ENCODE measurements at regions not wholly inside any gene's neighbourhood (a gene's known extent, or its start where the extent isn't known, plus 50 kb on each side); places are given as distances from the start of the nearest gene placed in this dataset.

DNA sequence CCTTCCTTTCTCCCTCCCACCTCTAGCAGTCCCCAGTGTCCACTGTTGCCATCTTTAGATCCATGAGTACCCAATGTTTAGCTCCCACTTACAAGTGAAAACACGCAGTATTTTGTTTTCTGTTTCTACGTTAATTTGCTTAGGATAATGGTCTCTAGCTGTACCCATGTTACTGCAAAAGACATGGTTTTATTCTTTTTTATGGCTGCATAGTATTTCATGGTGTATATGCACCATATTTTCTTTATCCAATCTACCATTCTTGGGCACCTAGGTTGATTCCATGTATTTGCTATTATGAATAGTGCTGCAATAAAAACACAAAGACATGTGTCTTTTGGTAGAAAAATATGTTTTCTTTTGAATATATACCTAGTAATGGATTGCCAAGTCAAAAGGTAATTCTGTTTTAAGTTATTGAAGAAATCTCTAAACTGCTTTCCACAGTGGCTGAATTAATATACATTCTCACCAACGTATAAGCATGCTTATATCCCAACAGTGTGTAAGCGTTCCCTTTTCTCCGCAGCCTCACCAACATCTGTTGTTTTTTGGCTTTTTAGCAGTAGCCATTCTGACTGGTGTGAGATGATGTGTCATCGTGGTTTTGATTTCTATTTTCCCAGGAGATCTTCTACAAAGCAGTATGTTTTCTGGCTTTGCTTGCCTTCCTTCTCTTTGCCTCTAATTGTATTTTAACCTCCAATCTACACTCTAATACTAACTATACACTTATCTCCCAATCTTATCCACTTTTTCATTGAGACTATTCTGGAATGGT, 179.5 kb upstream of the PHF14 start:
- Histone ChIP-seq H2AFZ (no peak overlapping the region), H3K4me2 (no peak overlapping the region), H3K36me3 (replicated peaks; ENCODE audit: insufficient read depth, low read depth) (no peaks in the 10 kb centered on the region), H3K27ac (no peak overlapping the region), H3K4me1 (ENCODE audit: insufficient read depth) (no peaks in the 10 kb centered on the region), H3K27me3 (no peaks in the 10 kb centered on the region), H3K9me2 (replicated peaks; ENCODE audit: insufficient read depth) (no peaks in the 10 kb centered on the region), H3K4me3 (no peak overlapping the region), H3K79me2 (no peaks in the 10 kb centered on the region), H4K20me1 (ENCODE audit: insufficient read depth, poor library complexity, severe bottlenecking) (no peaks in the 10 kb centered on the region), H3K9me3 (ENCODE audit: low read depth) (no peaks in the 10 kb centered on the region)
- no peak for DNase-seq (ENCODE audit: low spot score)
- 79% methylated on average over 6 of the region's 6 CpGs for WGBS (ENCODE audit: low lambda C conversion rate, missing lambda C conversion rate)
- TF ChIP-seq CTCF (IDR thresholded peaks at IDR 0.05; ENCODE audit: poor library complexity) (no peak), EZH2 (IDR thresholded peaks at IDR 0.05; ENCODE audit: borderline replicate concordance) (no peak), EZH2phosphoT487 (IDR thresholded peaks at IDR 0.05; ENCODE audit: low read depth, severe bottlenecking, unreplicated experiment) (no peak)

GRCh38 chr7:10797157-10797556, 176.5 kb upstream of the PHF14 start:
- TF ChIP-seq CTCF (IDR thresholded peaks at IDR 0.05; ENCODE audit: poor library complexity) = no peak
- no peak for TF ChIP-seq EZH2 (IDR thresholded peaks at IDR 0.05; ENCODE audit: borderline replicate concordance)
- no peak for TF ChIP-seq EZH2phosphoT487 (IDR thresholded peaks at IDR 0.05; ENCODE audit: low read depth, severe bottlenecking, unreplicated experiment)
- 78% methylated on average over 1 of the region's 1 CpG for WGBS (ENCODE audit: low lambda C conversion rate, missing lambda C conversion rate)
- H3K27me3 ChIP-seq = no peaks in the 10 kb centered on the region

GRCh38 chr7:10798044-10798443, 175.6 kb upstream of the PHF14 start:
- H3K27me3 ChIP-seq = no peaks in the 10 kb centered on the region
- H2AFZ ChIP-seq = no peak overlapping the region
- H3K4me2 ChIP-seq = no peak overlapping the region
- no peaks in the 10 kb centered on the region for H4K20me1 ChIP-seq (ENCODE audit: insufficient read depth, poor library complexity, severe bottlenecking)
- no peaks in the 10 kb centered on the region for H3K9me3 ChIP-seq (ENCODE audit: low read depth)
- no peaks in the 10 kb centered on the region for H3K9me2 ChIP-seq (replicated peaks; ENCODE audit: insufficient read depth)
- no peak for DNase-seq (ENCODE audit: low spot score)
- H3K79me2 ChIP-seq = no peaks in the 10 kb centered on the region
- no peaks in the 10 kb centered on the region for H3K4me1 ChIP-seq (ENCODE audit: insufficient read depth)
- H3K27ac ChIP-seq = no peak overlapping the region
- no peak overlapping the region for H3K4me3 ChIP-seq
- H3K36me3 ChIP-seq (replicated peaks; ENCODE audit: insufficient read depth, low read depth) = no peaks in the 10 kb centered on the region
- TF ChIP-seq EZH2phosphoT487 (IDR thresholded peaks at IDR 0.05; ENCODE audit: low read depth, severe bottlenecking, unreplicated experiment) = no peak
- TF ChIP-seq EZH2 (IDR thresholded peaks at IDR 0.05; ENCODE audit: borderline replicate concordance) = no peak
- no peak for TF ChIP-seq CTCF (IDR thresholded peaks at IDR 0.05; ENCODE audit: poor library complexity)
- 92% methylated on average over 6 of the region's 6 CpGs for WGBS (ENCODE audit: low lambda C conversion rate, missing lambda C conversion rate)

More at GRCh38 chr7:10797157-10797556, 176.5 kb upstream of the PHF14 start:
- Histone ChIP-seq H3K9me2 (replicated peaks; ENCODE audit: insufficient read depth) (no peaks in the 10 kb centered on the region), H3K4me2 (no peak overlapping the region), H3K79me2 (no peaks in the 10 kb centered on the region), H2AFZ (no peak overlapping the region), H4K20me1 (ENCODE audit: insufficient read depth, poor library complexity, severe bottlenecking) (no peaks in the 10 kb centered on the region), H3K36me3 (replicated peaks; ENCODE audit: insufficient read depth, low read depth) (no peaks in the 10 kb centered on the region), H3K9me3 (ENCODE audit: low read depth) (no peaks in the 10 kb centered on the region), H3K4me3 (no peak overlapping the region), H3K27ac (no peak overlapping the region), H3K4me1 (ENCODE audit: insufficient read depth) (no peaks in the 10 kb centered on the region)
- DNase-seq (ENCODE audit: low spot score) = no peak

Measured in hepatocyte (in vitro differentiated cells).